Liver (tissue), 8 donors: ENCODE measurements at regions not wholly inside any gene's neighbourhood (a gene's known extent, or its start where the extent isn't known, plus 50 kb on each side); places are given as distances from the start of the nearest gene placed in this dataset.

Experiments
- DNase-seq: peaks from one replicate; pipeline ENCODE4 v3.0.0-alpha.2; 2017; ENCODE audit warnings: low spot score
- H3K27ac ChIP-seq, 2 donors: one replicate each; pipeline ENCODE4 v1.7.0; 2013; ENCODE audit warnings: inconsistent platforms in 2 of 2, low read length in 2 of 2, control low read depth in 1 of 2, low read depth in 1 of 2, mild to moderate bottlenecking in 1 of 2
- H3K27me3 ChIP-seq, 4 donors: one replicate each; pipeline versions ENCODE4 v1.6.1 to v1.7.0; 2013; ENCODE audit warnings: low read length in 3 of 4, inconsistent platforms in 1 of 4, mild to moderate bottlenecking in 1 of 4, moderate library complexity in 1 of 4; ENCODE audit not compliant: control insufficient read depth in 4 of 4, insufficient read depth in 4 of 4
- H3K36me3 ChIP-seq, 4 donors: one replicate each; pipeline versions ENCODE4 v1.6.1 to v1.7.0; 2013; ENCODE audit warnings: low read length in 3 of 4, mild to moderate bottlenecking in 3 of 4, low read depth in 1 of 4, moderate library complexity in 1 of 4; ENCODE audit not compliant: control insufficient read depth in 4 of 4, insufficient read depth in 3 of 4
- H3K4me1 ChIP-seq, 4 donors: one replicate each; pipeline versions ENCODE4 v1.6.1 to v1.7.0; 2013; ENCODE audit warnings: low read length in 3 of 4, mild to moderate bottlenecking in 3 of 4, moderate library complexity in 1 of 4; ENCODE audit not compliant: control insufficient read depth in 4 of 4, insufficient read depth in 4 of 4
- H3K4me3 ChIP-seq, 3 donors: one replicate each; pipeline versions ENCODE4 v1.6.1 to v1.7.0; 2013; ENCODE audit warnings: low read length in 3 of 3, control low read depth in 1 of 3, low read depth in 1 of 3, mild to moderate bottlenecking in 1 of 3
- H3K9ac ChIP-seq, 2 donors: one replicate each; pipeline ENCODE4 v1.7.0; 2013; ENCODE audit warnings: low read length in 2 of 2, mild to moderate bottlenecking in 2 of 2, moderate library complexity in 2 of 2, control low read depth in 1 of 2, low read depth in 1 of 2
- H3K9me3 ChIP-seq, 4 donors: one replicate each; pipeline versions ENCODE4 v1.6.1 to v1.7.0; 2013; ENCODE audit warnings: low read length in 3 of 4; ENCODE audit not compliant: control insufficient read depth in 4 of 4
- ATF3 ChIP-seq: IDR thresholded peaks from 2 replicates; pipeline ENCODE4 v1.6.1; 2016; ENCODE audit warnings: antibody characterized with exemption
- CTCF ChIP-seq: fragments of 150-350 bp; IDR thresholded peaks from 2 replicates; pipeline ENCODE4 v1.5.1; 2017; ENCODE audit warnings: improper control_type of control experiment, low read depth, low read length; ENCODE audit not compliant: missing input control
- EGR1 ChIP-seq, 2 donors: IDR thresholded peaks; 2 replicates each; pipeline ENCODE4 v1.6.1; 2016 to 2018; ENCODE audit warnings: antibody characterized with exemption in 2 of 2, low read depth in 2 of 2
- FOXA1 ChIP-seq: IDR thresholded peaks from 2 replicates; pipeline ENCODE4 v1.6.1; 2016; ENCODE audit warnings: antibody characterized with exemption
- FOXA2 ChIP-seq: IDR thresholded peaks from 2 replicates; pipeline ENCODE4 v1.6.1; 2016; ENCODE audit warnings: antibody characterized with exemption
- GABPA ChIP-seq, 2 donors: IDR thresholded peaks in 1 of 2; conservative IDR thresholded peaks in 1 of 2; 2 replicates each; pipeline ENCODE4 v1.6.1; 2016; ENCODE audit warnings: antibody characterized with exemption in 2 of 2, mild to moderate bottlenecking in 1 of 2, moderate library complexity in 1 of 2
- HNF4A ChIP-seq, 2 donors: conservative IDR thresholded peaks; 2 replicates each; pipeline ENCODE4 v1.6.1; 2016; ENCODE audit warnings: antibody characterized with exemption in 2 of 2, mild to moderate bottlenecking in 2 of 2
- HNF4G ChIP-seq: IDR thresholded peaks from 2 replicates; pipeline ENCODE4 v1.6.1; 2016; ENCODE audit warnings: antibody characterized with exemption
- JUND ChIP-seq, 2 donors: IDR thresholded peaks; 2 replicates each; pipeline ENCODE4 v1.6.1; 2016; ENCODE audit warnings: antibody characterized with exemption in 2 of 2
- NR2F2 ChIP-seq: IDR thresholded peaks from 2 replicates; pipeline ENCODE4 v1.6.1; 2016; ENCODE audit warnings: antibody characterized with exemption
- RAD21 ChIP-seq, 2 donors: IDR thresholded peaks; 2 replicates each; pipeline ENCODE4 v1.6.1; 2016; ENCODE audit warnings: antibody characterized with exemption in 2 of 2, mild to moderate bottlenecking in 2 of 2
- REST ChIP-seq: IDR thresholded peaks from 2 replicates; pipeline ENCODE4 v1.6.1; 2016; ENCODE audit warnings: antibody characterized with exemption, mild to moderate bottlenecking
- RXRA ChIP-seq, 2 donors: IDR thresholded peaks; 2 replicates each; pipeline ENCODE4 v1.6.1; 2017 to 2018; ENCODE audit warnings: antibody characterized with exemption in 2 of 2, mild to moderate bottlenecking in 1 of 2
- SP1 ChIP-seq: IDR thresholded peaks from 2 replicates; pipeline ENCODE4 v1.6.1; 2018; ENCODE audit warnings: antibody characterized with exemption, mild to moderate bottlenecking
- YY1 ChIP-seq: IDR thresholded peaks from 2 replicates; pipeline ENCODE4 v1.6.1; 2016; ENCODE audit warnings: antibody characterized with exemption, mild to moderate bottlenecking
- ZBTB33 ChIP-seq: IDR thresholded peaks from 2 replicates; pipeline ENCODE4 v1.6.1; 2016; ENCODE audit warnings: antibody characterized with exemption
- WGBS: extraction: QIAGEN DNeasy Blood & Tissue Kit; methylation state at CpG from one replicate; pipeline ENCODE4 v1.1.7; 2013; 5-methylcytosine and 5-hydroxymethylcytosine counted together
- donor health status: healthy.
- donor health status: healthy.
- donor health status: healthy.
- donor health status: healthy.
- donor health status: healthy.

GRCh38 chr20:43794326-43794725 lies 67.5 kb upstream of the GTSF1L start:
- Histone ChIP-seq H3K27ac (no peak overlapping the region), H3K4me1 (no peaks in the 10 kb centered on the region), H3K27me3 (no peaks in the 10 kb centered on the region), H3K9me3 (peaks cover 0 to 3% (median under 1%) of the 10 kb centered on the region in 4 donors), H3K4me3 (no peak overlapping the region), H3K9ac (no peak overlapping the region), H3K36me3 (no peaks in the 10 kb centered on the region)
- WGBS = 77% methylated on average over 2 of the region's 2 CpGs
- no peak for DNase-seq
- no peak for TF ChIP-seq GABPA (IDR thresholded peaks at IDR 0.05 in 1 of 2, conservative IDR thresholded peaks at IDR 0.05 in 1 of 2)

- no peaks in the 10 kb centered on the region for H3K4me1 ChIP-seq
- H3K9ac ChIP-seq = no peak overlapping the region
- H3K27ac ChIP-seq = no peak overlapping the region
- TF ChIP-seq JUND (IDR thresholded peaks at IDR 0.05) (no peak), FOXA2 (no peak), HNF4A (conservative IDR thresholded peaks at IDR 0.05) (no peak), FOXA1 (no peak)
- no peak for DNase-seq
- H3K36me3 ChIP-seq = no peaks in the 10 kb centered on the region
- H3K4me3 ChIP-seq = no peak overlapping the region
- peaks cover 0 to 3% (median 0%) of the 10 kb centered on the region in 4 donors for H3K9me3 ChIP-seq
- no peaks in the 10 kb centered on the region for H3K27me3 ChIP-seq
These were observed 62.8 kb upstream of the GTSF1L start for GRCh38 chr20:43789593-43789992.

- TF ChIP-seq FOXA2 = no peak
- TF ChIP-seq HNF4G = no peak
- no peak for TF ChIP-seq HNF4A (conservative IDR thresholded peaks at IDR 0.05)
- no peak for TF ChIP-seq RAD21 (IDR thresholded peaks at IDR 0.05)
- TF ChIP-seq YY1 = no peak
- TF ChIP-seq REST = no peak
- TF ChIP-seq ZBTB33 = no peak
- TF ChIP-seq GABPA (IDR thresholded peaks at IDR 0.05 in 1 of 2, conservative IDR thresholded peaks at IDR 0.05 in 1 of 2) = no peak
- no peak for TF ChIP-seq SP1
- no peak for TF ChIP-seq ATF3
- TF ChIP-seq CTCF = no peak
- TF ChIP-seq RXRA (IDR thresholded peaks at IDR 0.05) = no peak
- no peak for TF ChIP-seq NR2F2
- TF ChIP-seq EGR1 (IDR thresholded peaks at IDR 0.05; ENCODE audit: low read depth in 2 of 2) = no peak
- TF ChIP-seq FOXA1 = no peak
- peaks cover 0 to 3% (median 0%) of the 10 kb centered on the region in 4 donors for H3K9me3 ChIP-seq
- H3K27me3 ChIP-seq = no peaks in the 10 kb centered on the region
- H3K4me1 ChIP-seq = no peaks in the 10 kb centered on the region
- DNase-seq = no peak
- H3K9ac ChIP-seq = no peak overlapping the region
- no peak overlapping the region for H3K27ac ChIP-seq
- no peaks in the 10 kb centered on the region for H3K36me3 ChIP-seq
- 91% methylated on average over 2 of the region's 2 CpGs for WGBS
- H3K4me3 ChIP-seq = no peak overlapping the region
These were observed 61.1 kb upstream of the GTSF1L start for GRCh38 chr20:43787937-43788336.
